Stimulated activated CD4-positive, alpha-beta T cell treated with anti-CD3 and anti-CD28 coated beads, TNF-alpha, amount 100 ng/mL, for 48 hours (primary cell): ENCODE measurements at regions not wholly inside any gene's neighbourhood (a gene's known extent, or its start where the extent isn't known, plus 50 kb on each side); places are given as distances from the start of the nearest gene placed in this dataset.

Experiments used
- DNase-seq, 3 donors: peaks; one replicate each; pipeline ENCODE4 v3.0.0-alpha.2; 2020; ENCODE audit warnings: low read depth in 3 of 3

DNA sequence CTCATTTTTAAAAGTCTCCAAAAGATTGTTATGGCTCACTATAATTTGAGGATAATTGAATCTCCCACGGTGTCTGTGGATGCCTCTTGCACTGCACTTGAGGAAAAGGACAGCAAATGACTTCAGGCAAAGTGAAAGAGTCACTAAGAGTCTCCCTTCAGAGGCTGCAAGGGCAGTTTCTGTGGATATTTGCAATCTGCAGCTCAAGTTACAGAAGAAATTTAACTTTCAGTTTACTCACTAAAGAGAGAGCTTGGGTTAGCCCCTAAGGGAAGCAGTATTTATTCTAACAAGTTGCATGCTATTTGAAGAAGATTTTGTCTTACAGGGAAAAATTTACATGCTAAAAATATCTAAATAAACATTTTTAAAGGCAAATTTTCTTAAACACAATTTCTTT is 912.0 kb upstream of the TENM3 start:
- no peak for DNase-seq

DNA sequence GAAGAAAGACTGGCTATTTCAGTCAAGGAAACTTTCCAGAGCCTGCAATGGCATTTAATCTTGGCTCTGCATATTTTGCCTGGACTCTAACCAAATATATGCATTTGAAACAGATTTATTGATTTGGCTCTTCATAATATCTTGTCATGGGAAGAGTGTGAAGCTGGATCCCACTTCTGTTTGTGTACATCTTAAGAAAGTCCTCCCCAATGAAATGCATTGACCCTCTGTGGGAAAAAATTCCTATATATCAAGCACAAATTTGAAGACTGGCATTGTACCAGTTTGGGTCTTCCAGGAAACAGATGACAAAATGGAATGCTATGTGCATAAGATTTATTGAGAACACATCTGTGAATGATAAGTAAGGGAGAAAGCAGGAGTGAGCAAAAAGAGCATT is 897.3 kb upstream of the TENM3 start:
- DNase-seq: no peak

DNA sequence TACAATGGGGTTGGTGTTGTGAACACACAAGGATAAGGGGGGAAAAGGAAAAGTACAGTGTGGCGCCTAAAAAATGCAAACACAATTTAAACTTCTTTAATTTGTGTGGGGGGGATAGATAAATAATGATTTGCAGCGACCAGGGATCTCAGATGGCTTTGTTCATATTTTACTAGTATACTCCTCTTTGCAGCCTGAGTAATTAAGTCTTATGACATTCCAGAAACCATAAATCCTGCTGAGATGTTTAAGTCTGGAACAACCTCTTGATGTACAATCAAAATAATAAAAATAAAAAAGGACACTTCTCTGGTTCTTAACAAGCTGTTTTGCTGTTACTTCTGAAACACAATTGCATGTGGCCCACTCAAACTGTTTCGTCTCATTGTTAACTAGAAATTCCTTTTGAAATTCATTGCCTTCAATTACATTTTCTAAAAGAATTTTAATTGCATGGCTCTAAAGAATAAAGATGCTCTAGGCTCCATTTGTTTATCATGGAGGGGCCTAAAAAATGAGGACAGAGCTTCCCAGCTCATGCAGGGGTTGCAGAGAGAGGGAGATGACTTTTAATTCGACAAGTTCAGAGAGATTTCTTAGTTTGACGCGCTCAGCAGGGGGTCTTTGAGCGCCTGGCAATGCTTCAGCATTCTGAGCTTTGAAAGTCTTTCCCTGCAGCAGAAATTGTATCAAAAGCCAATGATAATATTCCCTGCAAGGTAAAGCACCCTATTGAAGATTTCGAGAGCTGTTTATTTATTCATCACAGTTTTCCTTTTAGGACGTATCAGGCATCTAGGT is 892.4 kb upstream of the TENM3 start:
- no peak for DNase-seq

DNA sequence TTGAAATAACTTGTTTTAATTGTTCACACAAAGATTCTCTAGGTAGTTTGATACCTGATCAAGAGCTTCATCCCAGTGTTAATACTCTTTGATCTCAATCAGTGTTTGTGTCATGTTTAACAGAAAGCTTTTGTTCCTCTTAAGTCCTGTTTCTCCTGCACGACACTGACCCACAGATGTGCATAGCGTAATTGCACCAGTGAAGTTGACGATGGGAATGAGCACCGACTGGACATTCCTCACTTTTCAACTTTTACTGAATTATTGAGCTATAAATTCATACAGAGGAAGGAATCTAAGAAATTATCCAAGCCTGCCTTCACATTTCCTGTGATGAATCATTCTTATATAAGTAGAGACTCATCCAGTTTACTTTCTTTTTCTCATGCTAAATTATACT is 878.7 kb upstream of the TENM3 start:
- no peak for DNase-seq

DNA sequence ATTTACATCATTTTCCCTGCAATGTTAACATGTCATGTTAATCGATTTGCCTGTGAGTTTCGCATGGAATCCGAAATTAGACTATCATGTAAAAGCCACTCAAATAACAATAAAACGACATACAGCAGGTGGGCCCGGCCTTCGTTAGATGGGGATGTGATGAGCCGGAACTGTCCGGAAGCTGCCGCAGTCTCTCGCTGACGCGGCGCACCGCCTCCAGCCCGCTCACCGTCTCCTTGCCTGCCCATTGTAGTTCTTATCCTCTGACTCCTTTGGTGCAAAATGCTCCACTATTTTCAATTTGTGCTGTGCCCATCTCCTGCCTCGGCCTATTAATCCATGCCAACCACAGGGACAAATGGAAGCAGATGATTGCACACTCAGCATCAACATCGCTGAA is 877.5 kb upstream of the TENM3 start:
- DNase-seq: no peak

DNA sequence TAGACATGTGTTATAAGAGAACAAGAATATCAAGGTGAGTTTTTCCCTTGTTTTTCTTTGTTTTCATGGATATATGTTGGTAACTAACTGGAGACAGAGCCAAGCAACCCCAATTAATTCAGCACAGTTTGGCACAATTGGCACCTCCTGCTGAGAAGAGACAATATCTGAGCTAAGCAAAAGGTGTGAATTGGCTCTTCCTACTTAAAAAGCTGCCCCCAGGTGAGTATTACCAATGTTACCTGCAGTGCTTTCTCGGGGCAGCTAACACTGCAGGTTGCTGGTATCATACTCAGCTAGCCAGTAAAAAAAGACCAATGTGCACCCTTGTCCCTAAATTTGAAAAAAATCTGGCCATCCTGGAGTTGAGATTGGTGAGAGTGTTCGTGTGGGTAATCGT is 871.2 kb upstream of the TENM3 start:
- DNase-seq: no peak

DNA sequence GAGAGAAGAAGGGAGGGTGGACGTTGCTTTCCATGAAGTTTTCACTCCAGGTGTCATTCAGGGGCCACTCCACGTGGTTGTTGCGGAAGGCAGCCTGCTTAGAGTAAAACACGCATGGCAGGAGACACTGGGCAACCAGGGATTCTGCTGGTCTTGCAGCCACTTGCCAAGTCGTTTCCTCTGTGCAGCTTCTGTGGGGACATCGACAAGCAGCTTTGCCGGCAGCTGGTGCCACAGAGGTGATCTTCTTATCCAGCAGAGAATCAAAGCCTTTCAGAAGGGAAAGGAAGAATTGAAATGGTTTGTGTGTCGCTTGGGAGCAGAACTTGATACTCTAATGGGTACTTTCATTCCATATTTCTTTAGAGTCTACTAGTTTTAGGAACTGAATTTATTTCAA is 867.1 kb upstream of the TENM3 start:
- DNase-seq: no peak

DNA sequence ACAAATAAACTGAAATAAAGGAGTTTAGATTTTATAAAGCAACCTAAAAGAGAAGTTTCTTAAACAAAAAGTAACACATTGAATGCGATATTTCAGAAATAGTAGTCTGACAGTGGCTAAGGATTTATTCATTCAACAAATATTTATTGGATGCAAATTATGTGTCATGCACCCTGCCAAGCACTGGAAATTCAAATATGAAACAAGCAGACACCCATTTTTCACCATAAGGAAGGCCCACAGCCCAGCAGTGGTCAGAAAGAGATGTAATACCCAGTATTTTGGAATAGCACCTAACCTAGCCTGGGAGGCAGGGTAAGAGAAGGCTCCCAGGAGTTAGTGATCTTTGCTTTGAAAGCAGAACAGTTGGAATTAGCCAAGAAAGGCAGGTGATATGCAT is 855.1 kb upstream of the TENM3 start:
- no peak for DNase-seq

DNA sequence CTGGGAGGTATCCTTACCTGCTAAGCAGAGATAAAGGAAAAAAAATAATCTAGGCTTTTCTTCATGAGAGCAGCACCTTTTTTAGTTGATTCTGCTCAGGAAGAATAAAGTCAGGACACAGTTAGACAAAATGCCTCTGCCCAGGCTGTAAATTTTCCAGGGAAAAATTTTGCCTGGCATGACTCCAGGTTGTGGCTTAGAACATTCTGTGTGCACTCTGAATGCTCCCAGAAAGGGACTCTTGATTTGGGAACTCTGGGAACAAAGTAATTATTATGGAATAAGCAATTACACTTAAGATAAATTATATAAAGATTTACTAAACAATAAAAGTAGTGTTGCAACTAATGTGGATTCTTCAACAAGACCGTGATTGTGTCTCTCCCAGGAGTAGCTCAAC is 826.2 kb upstream of the TENM3 start:
- no peak for DNase-seq

DNA sequence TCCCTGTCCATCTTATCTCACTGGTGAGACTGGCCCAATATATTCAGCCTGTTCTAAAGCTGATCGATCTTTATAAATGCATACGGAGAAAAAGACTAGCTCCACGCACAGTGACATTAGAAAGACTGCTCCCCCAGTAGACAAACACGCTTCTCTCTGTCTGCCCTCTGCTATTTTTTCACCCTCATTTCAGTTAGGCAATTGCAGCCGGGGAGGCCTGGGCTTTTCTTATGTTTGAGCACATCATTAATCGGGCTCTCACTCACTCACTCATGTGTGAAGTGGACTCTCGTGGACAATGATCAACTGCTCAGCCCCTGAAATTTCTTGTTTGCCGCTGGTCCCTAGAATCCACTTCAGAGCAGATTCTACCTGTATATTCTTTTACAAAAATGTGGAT is 824.7 kb upstream of the TENM3 start:
- no peak for DNase-seq

DNA sequence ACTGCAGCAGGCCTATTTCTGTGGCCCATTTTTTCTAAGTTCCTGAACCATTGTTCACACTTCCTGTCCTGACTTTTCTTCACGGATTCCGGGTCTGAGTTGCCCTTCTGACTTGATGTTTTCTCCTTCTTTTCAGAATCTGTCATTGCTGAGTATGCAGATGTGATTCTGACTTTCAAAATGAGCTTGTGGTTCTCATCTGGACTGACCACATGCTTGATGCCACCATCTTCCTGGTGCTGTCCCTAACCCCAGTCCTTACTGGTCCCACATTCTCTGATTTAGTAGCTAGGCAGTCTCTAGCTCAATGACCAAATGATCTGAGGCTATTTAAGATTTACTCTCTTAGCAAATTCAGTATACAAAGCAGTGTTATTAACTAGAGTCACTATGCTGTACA is 822.3 kb upstream of the TENM3 start:
- no peak for DNase-seq

DNA sequence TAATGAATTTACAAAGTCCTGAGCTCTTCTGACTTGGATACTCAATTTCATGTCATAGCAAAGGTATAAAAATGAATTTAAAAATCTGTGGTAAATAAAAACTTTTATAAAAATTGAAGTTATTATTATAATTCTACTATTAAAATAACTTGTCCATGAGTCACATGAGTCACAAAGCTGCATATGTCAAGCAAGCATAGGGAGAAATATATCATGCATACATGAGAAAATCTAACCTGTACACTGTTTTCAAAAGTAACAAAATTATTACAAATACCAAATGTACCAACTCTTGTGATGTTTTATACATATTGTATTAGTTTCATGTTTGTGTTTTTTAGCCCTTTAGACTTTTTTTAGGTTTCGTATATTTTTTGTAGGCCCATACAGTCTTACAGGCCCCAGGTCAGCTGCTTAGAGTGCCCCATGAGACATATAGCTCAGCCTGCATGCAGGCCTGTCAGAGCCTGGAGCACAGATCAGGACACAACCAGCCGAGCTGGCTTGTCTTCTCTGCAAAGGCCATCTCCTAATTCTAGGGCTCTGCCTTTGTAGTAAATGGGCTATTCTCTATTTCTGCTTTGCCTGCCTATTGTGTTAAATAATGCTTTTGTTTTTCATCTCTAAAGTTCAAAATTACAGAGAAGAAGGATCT is 818.7 kb upstream of the TENM3 start:
- DNase-seq: no peak

DNA sequence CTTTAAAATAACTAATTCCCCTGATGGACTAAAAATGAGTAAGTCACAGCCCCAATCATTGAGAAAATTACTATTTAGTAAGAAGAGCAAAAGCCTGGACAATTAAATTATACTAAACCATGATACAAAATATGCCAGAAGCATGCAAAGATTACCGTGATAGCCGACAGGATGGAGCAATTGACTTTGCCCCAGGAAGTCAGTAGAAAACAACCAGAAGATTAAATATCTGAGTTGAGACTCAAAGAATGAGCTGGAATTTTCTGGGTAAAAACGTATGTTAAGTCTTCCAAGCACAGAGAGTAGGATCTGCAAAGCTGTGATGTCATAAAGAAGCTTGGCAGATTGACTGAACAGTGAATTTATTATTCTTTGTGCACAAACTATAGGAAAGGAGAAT is 816.1 kb upstream of the TENM3 start:
- no peak for DNase-seq

DNA sequence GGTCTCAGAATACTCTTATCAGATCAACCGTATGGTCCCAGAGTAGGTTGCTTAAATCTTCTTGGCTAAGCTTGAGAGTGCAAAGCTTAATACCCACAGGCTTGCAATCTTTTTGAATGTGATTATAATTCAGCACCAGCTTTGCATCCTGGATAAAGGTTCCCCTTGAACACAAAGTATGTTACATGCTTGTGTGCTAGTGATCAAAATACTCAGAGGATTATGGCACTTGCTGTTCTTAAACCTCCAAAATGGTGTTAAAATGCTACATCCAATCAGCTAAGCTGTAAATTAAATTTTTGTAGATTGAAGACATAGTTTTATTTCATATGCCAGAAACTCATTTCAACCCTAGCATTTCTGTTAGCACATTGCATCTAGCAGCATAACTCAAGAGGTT is 812.2 kb upstream of the TENM3 start:
- no peak for DNase-seq

DNA sequence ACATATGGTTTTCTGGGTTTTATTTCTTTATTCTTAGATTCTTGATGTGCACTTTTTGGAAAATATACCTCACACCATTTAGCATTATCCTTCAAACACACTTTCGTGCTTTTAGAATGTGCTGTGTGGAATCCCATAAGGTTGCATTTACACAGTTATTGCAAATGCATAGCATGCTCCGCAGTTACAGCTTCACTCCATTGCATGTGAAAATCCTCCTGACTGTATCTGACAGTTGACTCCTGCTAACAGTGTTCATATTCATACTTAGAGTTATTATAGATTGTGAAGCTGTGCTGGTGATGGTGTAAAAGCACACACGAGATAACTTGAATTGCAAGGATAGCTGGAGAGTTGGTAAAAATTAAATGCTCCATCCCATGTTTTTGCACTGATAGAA is 811.5 kb upstream of the TENM3 start:
- no peak for DNase-seq

DNA sequence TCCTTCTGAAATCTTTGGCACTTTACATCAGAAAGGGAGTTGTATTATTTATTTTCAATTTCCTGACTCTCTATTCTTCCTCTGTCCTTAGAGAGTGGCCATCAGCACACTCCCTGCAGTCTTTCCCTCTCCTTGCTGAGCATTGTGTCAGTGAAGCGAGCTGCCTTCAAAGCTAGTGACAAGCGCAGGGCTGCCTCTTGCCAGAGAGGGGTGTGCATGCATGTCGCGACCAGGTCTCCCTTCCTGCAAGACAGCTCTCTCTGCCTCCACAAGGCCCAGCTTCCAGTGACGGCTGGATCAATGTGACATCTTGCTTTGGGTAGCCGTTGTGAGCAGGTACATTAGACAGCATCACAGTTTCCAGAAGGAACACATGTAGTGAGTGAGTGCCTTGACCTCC is 810.9 kb upstream of the TENM3 start:
- DNase-seq: no peak

DNA sequence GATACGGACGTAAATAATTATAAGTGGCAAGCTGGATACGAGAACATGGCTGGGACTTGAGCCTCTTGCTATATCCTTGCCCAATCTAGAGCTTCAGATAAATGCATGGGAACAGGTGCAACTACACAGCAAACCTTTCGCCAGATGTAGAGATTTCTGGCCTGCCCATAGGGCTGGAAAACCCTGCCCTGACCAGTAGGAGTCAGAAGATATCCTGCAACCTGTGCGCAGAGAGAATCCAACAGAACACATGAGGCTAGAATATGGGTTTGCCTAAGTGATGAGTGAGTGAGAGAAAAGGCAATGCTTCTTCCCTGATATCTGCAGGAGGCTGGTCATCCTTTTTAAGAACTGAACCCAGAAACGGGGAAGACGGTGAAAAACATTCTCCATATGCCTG is 805.3 kb upstream of the TENM3 start:
- no peak for DNase-seq

DNA sequence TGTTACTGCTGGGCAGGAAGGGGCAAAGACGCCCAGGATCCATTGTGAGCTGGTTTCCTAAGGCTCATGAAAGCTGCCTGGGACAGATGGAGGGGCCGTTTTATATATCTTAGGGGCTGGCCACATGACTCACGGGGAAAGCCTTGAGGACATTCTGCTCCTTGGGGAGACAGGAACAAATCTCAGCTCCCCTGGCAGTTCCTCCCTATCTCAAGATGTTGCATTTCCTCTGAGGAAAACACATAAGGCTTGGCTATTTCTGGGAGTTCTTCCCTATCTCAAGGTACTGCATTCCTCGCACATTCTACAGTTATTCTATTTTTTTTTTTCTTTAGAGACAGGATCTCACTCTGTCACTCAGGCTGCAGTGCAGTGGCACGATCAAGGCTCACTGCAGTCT is 804.6 kb upstream of the TENM3 start:
- DNase-seq: no peak

DNA sequence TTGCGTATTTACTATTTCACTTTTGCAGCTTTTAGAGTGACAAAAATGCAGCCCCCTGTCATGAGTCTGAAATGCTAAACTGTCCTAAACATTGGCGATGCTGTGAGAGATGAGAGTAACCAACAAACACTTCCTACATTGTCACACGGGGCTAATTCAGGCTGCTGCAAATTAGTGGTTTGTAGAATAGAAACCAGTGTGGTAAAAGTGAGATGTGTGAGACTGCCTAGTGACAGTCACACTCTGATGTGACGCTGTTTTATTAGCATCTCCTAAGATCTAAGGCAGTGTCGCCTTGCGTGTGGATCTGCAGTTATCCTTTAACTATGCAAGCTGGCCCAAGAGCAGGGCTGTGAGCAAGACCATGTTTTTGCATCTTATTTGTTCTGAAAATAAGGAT is 800.2 kb upstream of the TENM3 start:
- no peak for DNase-seq

DNA sequence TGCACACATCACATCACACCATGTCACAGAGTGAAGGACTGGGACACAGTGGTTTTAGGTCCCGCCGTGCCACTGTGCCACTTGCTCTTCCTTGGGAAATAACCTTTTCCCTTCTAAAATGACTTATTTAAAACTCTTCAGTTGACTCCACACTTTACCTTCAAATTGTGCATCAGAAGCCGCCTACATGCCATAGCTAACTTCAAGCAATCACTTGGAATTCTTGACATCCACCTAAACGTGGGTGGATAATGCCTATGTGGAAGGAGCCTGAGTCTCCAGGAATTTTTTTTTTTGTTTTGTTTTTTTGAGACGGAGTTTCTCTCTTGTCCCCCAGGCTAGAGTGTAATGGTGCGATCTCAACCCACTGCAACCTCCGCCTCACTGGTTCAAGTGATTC is 777.4 kb upstream of the TENM3 start:
- no peak for DNase-seq

DNA sequence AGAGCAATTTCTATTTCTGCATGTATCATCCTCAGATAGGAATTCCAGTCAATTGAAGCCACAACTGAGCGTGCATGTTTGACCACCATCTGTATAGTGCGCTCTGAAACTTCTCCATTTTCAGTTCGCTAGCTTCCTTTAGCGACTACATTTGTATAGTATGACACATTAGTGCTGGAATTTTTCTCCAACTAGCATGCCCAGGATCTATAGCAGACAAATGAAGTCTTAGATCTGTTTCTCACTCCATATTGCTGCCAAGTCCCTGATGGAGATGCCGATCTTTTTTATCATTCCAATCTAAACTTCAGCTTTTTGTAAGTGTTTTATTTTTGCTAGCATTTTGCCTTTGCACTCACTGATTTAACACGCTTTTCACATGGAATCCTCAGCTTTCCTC is 774.8 kb upstream of the TENM3 start:
- no peak for DNase-seq

DNA sequence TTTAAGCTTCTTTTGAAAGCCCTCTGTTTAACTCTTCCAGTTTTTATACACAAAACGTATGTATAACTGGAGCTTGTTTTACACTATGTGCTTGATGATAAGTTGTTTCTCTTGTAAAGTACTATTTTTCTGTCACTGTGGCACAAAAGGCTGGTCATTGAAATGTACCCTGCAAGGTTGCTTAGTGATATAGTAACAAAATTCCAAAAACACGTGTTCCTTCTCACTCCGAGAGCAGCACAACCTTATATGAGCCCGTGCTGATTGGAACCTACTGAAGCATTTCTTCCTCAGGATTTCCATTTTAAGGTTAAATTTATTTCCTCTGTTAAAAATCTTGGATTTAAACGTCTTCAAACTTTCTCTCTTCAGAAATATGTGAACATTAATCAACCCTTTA is 772.9 kb upstream of the TENM3 start:
- no peak for DNase-seq

DNA sequence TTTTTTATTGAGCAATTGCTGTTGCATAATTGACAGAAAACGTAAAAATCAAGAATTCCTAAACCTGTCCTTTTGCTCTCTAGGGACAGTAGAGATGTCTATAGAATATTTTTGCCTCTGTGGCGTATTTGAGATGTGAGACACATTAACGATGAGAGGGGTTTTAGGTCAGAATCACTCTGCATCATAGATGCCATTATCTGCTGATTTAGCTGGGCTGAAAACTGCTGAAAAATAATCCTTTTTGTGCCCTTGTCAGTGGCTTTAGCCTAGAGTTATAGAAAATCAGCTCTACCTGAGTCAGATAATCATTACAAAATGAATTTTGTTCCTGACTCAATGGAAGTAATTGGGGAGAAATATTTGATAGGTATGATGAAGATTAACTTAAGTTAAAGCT is 767.8 kb upstream of the TENM3 start:
- no peak for DNase-seq
